ENCODE measurements at regions not wholly inside any gene's neighbourhood (a gene's known extent, or its start where the extent isn't known, plus 50 kb on each side); places are given as distances from the start of the nearest gene placed in this dataset.
A peak's percentile ranks its signal among the peaks of the same experiment; 100 is the strongest.

- TF ChIP-seq CTCF (IDR thresholded peaks at IDR 0.05; ENCODE audit: insufficient read depth, low read length) = no peak
- no peak overlapping the region for H3K4me3 ChIP-seq (ENCODE audit: low read depth, low read length)
- DNase-seq (ENCODE audit: low read depth) = peak; percentile 60
Observed at GRCh38 chr2:128633501-128633900, 314.8 kb upstream of the HS6ST1 start.

GRCh38 chr2:128635361-128635900 is 316.8 kb upstream of the HS6ST1 start:
- no peak for DNase-seq (ENCODE audit: low read depth)
- no peak for TF ChIP-seq CTCF (IDR thresholded peaks at IDR 0.05; ENCODE audit: insufficient read depth, low read length)
- no peak overlapping the region for H3K4me3 ChIP-seq (ENCODE audit: low read depth, low read length)

GRCh38 chr2:128636802-128637147 is 318.1 kb upstream of the HS6ST1 start:
- no peak for DNase-seq (ENCODE audit: low read depth)
- TF ChIP-seq CTCF (IDR thresholded peaks at IDR 0.05; ENCODE audit: insufficient read depth, low read length) = no peak
- no peak overlapping the region for H3K4me3 ChIP-seq (ENCODE audit: low read depth, low read length)

GRCh38 chr2:128637481-128638155 is 318.9 kb upstream of the HS6ST1 start:
- TF ChIP-seq CTCF (IDR thresholded peaks at IDR 0.05; ENCODE audit: insufficient read depth, low read length) = no peak
- DNase-seq (ENCODE audit: low read depth) = no peak
- no peak overlapping the region for H3K4me3 ChIP-seq (ENCODE audit: low read depth, low read length)

- no peak for TF ChIP-seq CTCF (IDR thresholded peaks at IDR 0.05; ENCODE audit: insufficient read depth, low read length)
- DNase-seq (ENCODE audit: low read depth) = no peak
Observed at GRCh38 chr2:128638341-128639119, 319.9 kb upstream of the HS6ST1 start.

GRCh38 chr2:128639120-128639477 is 320.4 kb upstream of the HS6ST1 start:
- TF ChIP-seq CTCF (IDR thresholded peaks at IDR 0.05; ENCODE audit: insufficient read depth, low read length) = no peak
- DNase-seq (ENCODE audit: low read depth) = no peak
- H3K4me3 ChIP-seq (ENCODE audit: low read depth, low read length) = no peak overlapping the region

More at GRCh38 chr2:128638341-128639119, 319.9 kb upstream of the HS6ST1 start:
- H3K4me3 ChIP-seq (ENCODE audit: low read depth, low read length) = no peak overlapping the region

All from fibroblast of the aortic adventitia (primary cell).